Right renal cortex interstitium (tissue), 3 donors: ENCODE measurements at regions not wholly inside any gene's neighbourhood (a gene's known extent, or its start where the extent isn't known, plus 50 kb on each side); places are given as distances from the start of the nearest gene placed in this dataset.

Source experiments
- DNase-seq, 3 donors: peaks; one replicate each; pipeline ENCODE4 v3.0.0-alpha.2; 2013; ENCODE audit warnings: low read depth in 3 of 3, low spot score in 2 of 3

DNA sequence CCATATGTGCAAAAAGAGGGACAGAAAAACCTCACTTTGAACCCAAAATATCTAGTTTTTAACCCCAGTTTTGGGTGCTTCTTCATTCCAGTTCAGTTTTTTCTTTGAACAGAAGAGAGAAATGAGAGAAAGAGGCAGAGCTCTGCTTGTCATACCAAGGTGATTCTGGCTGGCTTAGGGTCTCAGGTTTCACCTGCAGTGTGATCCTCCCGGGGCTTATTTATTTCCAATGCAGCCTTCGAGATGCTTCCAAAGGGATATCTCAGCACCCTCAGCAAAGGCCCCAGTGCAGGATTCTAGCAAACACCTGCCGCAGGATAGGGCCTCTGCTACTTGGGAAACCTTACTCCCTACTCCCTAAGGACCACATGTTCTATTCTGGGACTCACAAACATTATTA lies 131.3 kb downstream of the WDR11 start:
- no peak for DNase-seq

DNA sequence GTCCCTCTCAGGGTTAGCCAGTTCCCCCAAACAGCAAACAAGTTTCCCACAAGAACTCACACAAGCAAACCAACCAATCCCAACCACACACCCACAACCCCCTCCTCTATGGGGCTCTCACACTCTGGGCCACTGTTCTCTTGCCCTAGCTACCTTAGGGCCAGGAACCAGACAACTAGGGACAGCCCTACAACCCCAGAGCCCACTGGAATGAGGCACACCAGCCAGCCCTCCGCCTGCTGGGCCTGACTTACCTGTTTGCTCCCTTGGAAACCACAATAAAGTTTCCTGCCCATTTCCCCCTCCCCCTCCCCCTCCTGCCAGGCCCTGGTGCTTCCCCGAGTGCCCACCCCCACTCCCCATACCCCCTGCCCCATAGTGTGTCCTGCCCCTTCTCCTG lies 132.6 kb downstream of the WDR11 start:
- no peak for DNase-seq

DNA sequence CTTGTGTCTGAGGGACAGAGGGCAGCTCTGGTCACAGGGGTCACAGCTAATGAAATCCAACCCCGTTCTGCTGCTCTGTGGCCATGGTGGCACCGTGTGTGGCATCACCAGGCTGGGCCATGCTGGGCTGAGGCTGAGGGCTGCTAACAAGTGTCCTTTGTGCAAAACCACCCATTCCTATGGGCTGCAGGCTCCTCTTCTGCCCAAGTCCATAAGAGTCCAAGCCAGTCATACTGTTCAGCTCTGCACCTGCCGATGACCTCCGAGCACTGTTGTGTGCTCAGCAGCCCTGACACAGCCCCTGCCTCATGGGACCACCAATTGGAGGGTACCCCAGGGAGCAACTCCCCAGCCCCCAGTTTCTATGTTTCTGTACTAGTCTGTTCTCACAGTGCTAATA lies 133.1 kb downstream of the WDR11 start:
- no peak for DNase-seq

DNA sequence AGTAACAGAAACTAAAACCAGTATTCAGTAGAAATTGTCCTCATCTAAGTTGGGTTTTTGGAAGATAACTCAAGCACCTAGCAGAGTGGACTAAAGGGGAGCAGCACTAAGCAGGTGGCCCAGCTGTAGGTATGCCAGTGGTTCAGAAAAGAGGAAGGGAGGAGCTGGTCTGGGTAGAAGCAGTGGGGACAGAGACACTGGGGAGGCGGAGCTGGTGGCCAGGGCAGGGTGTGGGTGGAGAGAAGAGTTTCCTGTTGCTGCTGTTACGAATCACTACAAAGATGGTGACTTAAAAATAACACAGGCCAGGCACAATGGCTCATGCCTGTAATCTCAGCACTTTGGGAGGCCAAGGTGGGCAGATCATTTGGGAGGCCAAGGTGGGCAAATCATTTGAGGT lies 136.2 kb downstream of the WDR11 start:
- DNase-seq = no peak

DNA sequence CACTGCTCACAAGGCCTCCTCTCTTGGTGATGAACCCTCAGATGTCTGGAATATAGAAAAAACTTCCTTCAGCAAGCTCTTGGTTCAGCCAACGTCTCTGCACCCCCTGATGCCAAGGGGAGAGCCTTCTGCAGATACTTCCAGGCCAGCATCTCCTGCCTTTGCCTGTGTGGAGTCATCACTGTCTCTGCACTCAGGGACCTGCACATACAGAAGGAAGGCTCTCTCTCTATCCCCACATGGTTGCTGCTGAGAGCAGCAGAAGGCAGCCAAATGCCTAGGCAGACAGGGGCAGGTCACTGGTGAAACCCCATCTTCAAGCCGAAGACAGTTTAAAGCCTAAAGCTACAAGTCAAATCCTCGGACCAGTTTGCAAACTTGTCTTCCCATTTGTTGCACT lies 137.6 kb downstream of the WDR11 start:
- no peak for DNase-seq

DNA sequence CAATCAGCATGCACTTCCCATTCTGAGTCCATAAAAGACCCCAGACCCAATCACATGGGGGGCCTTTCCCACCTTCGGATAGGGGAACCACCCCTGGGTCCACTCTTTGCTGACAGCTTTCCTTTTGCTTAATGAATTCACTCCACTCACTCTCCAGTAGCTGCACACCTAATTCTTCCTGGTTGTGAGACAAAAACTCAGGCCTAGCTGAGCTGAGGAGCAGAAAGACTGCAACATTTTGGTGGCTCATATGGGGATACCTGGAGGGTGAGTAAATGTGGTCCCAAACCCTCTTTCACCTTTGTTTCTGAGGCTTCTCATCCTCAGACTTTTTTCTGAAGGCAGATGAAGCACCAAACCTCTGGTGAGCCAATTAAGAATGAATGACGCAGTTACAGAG lies 138.1 kb downstream of the WDR11 start:
- DNase-seq = no peak

DNA sequence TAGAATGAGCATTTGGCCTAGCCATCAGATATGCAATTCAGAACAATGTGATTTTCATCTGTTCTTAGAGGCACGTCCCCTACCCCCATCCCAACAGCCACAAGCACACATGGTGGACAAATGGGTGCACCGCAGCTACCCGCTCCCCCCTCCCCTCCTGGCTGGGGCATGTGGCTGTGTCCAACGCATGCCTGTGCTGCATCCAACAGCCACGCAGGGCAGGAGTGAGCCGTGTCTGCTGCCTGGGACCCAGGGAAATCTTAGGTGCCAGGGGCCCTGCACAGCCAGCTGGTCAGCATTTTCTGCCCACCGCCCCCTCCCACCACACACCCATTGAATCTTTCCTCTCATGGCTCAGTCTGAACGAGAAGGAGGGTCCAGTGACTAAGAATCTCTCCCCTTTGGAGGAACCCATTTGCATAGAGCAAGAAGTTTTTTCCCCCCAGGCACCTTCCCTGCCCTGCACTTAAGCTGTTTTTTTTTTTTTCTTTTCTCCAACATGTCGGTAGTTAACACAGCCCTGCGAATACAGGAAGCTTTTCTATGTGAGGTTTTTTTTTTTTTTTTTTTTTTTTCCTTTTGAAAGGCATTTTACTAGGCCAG lies 138.9 kb downstream of the WDR11 start:
- no peak for DNase-seq

DNA sequence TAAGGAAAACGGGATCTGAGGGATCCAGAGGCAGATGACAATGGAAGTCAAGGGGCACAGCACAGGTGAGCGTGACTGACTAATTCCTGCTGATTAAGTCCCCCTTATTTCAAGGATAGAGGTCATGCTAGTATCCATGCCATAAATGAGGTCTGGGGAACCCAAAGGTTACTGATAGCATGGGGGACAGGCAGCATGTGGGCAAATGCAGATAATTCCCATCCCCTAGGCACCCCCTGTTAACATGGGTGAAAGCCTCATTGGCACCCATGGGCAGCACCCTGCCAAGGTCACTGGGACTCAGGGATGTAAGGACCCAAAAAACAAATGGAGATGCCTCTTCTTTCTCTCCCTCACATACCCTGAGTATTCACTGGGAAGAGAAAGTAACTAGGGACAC lies 139.7 kb downstream of the WDR11 start:
- DNase-seq = no peak

DNA sequence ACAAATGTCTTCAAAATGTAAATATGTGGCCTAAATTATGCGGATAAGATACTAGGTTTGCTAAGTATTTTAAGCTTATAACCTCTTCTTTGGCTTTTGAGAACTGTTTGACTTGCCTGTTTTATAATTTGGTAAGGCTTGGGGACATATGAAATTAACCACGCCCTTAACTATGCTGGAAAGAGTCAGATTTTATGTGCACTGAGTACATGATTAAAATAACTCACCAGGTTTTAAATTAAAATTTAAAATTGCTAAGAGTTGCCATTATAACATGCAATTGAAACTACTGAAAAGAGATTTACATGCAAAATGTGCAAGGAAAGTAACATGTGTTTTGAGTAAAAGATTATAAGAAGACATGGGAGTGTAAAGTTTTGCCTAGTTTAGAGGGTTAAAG lies 141.9 kb downstream of the WDR11 start:
- DNase-seq = no peak

DNA sequence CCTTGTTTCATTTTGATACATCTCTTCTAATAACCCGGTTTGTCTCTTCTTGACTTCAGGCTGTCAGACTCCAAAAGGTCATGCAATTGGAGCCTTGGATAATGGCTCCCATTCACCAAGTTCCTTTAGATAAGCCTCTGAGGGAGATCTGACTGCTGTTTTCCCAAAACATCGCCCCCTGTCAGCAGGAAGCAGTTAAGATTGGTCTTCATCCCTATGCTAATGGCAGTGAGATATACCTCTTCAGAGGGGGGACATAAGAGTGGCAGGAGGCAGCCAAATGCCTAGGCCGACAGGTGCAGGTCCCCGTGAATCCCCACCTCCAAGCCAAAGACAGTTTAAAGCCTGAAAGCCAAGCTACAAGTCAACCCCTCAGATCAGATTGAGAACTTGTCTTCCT lies 144.6 kb downstream of the WDR11 start:
- no peak for DNase-seq

DNA sequence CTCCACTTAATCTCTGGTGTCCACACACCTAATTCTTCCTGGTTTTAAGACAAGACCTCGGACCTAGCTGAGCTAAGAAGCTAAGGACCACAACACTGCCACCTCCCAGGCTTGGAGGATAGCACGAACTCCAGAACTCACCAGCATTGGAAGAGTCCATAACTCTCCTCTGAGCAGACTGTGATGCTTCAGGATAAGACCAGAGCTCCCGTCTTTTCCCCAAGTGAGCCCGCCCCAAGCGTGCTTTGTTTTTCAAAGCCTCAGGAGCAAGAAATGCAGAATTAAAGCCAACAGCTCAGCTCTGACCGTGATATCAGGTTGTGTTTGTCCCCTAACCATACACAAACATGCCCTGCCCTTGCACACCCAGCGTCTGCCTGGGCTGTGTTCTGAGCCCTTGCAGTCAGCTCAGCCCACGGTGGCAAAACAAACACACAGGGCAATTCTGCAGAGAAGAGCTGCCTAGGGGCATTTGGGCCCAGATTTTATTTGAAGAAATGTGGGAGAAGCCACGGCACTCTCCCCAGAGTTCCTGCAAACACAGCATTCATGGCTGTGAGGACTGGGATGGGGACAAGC lies 145.4 kb downstream of the WDR11 start:
- DNase-seq = no peak

DNA sequence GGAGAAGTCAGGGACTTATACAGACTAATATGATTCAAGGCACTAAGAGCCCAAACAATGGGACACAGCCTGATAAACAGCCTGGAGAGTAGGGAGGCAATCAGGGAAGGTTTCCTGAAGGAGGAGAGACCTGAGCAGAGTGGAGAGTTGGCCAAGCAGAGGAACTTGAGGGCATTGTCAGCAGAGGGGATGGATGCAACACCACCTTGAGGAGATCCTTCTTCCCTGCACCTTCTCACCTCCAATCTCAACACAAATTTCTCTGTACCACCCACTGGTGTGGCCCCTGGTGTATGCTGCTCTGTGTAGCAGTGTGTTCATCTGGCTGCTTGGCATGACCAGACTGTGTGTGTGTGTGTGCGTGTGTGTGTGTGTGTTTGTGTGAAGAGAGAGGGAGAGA lies 146.2 kb downstream of the WDR11 start:
- DNase-seq = no peak

DNA sequence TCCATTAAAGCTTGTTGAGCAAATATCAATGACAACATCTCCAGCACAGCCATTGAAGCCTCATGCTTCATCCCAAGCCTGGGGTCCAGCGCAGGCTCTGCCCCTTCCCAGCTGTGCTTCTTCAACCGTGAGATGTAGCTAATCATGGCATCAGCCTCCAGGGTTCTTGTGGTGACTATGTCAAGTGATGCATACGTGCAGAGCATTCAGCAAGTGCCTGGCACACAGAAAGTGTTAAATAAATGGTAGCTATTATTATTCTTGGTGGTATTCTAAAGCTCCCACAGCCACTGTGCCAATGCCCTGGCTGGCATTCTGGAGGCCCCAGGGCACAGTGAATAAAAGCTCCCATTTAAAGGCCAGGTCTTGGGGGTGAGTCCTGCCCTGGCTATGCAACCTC lies 146.6 kb downstream of the WDR11 start:
- DNase-seq = no peak

DNA sequence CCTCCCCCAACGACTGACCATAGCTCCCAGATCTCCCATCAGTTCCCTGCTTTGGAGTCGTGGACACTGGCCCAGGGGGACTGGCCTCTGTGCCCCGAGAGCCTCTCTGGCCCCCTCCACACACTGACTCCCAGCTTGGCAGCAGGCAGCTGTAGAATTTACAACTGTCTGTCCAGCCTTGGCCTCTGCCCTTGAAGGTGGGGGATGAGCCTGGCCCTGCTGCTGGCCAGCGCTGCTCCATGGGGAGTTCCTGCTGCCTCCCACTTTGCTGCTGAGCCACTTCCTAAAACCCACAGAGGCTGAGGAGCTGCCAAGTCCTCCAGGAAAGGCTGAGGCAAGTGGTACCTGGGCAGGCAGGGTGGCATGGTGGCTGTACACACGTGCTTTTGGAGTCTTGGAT lies 147.1 kb downstream of the WDR11 start:
- DNase-seq = no peak

DNA sequence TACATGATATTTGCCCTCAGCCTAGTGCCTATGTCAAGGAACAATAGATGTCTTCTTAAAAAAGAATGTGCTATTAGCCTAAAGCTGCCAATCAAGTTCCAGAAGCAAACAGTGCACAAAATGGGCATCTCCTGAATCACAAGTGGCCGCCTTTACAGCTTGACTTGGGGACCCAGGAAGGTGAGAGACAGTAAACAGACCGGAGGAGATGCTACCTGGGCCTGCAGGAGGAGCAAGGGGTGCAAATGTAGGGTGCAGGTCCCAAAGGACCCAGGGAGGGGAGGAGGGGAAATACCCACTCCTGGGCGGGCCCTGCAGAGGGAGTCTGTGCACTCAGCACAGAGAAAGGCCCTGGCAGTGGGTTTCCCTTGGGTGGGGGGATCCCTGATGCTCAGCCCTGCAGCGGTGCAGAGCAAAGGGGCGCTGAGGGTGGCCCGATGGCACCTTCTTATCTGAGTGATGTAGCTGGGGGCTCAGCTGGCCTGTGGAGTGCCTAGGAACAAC lies 147.7 kb downstream of the WDR11 start:
- DNase-seq = no peak

DNA sequence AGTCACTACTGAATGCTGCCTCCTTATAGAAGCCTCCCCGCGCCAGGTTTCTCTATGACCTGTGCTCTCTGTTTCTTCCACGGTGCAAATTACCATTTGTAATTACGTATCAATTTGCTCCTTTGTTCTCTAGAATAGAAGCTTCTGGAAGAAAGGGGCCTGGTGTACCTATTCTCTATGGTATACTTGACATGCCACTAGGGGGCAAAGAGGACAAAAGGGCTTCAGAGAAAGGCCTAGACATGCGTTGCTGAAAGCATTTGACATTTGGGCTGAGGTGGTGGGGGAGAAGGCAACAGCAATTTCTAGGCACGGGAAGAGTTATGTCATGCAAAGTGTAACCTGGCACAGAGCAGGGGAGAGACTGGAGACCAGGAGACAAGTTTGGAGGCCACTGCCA lies 148.7 kb downstream of the WDR11 start:
- no peak for DNase-seq

DNA sequence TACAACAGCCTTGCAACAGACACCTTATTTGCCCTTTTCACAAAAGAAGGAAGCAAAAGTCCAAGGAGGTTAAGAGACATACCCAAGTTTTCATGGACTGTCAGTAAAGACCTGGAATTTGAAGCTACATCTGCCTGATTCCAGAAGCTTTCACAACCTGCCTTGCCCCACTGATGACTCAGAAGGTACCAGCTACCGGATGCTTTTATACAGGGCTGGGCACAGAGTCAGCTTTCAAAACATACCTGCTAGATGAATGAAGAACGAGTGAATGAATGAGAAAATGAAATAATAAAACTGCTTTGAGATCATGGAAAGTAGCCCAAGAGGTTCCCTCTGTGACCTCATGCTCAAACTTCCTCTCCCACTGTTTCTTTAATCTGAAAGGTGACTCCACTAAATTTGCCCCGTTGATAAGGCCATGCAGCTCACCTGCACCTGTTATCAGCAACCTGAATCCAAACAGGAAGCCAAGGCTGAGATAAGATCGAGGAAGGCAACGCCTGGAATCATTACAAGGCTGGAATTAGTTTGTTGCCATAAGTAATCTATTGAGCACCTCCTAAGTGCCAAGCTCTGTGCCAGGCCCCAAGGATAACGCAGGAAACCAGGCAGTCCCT lies 151.5 kb downstream of the WDR11 start:
- no peak for DNase-seq

DNA sequence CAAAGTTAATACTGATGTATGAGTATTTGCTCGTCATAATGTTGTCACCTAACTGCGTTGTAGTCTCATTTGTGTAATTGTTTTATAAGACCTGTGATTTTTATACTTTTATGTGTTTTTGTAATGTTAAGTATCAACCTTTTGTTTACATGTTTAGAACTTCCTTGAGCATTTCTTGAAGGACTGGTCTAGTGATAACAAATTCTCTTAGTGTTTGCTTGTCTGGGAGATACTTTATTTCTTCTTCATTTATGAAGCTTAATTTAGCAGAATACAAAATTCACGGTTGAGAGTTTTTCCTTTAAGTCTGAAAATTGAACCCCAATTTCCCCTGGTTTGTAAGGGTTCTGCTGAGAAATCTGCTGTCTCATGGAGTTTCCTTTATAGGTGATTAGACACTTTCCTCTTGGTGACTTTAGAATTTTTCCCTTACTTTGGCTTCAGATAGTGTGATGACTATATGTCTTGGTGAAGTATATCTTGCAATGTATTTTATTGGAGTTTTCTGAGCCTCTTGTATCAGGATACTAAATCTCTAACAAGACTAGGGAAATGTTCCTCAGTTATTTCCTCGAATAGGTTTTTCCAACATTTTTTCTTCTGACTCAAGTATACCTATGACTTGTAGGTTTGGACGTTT lies 154.9 kb downstream of the WDR11 start:
- no peak for DNase-seq

DNA sequence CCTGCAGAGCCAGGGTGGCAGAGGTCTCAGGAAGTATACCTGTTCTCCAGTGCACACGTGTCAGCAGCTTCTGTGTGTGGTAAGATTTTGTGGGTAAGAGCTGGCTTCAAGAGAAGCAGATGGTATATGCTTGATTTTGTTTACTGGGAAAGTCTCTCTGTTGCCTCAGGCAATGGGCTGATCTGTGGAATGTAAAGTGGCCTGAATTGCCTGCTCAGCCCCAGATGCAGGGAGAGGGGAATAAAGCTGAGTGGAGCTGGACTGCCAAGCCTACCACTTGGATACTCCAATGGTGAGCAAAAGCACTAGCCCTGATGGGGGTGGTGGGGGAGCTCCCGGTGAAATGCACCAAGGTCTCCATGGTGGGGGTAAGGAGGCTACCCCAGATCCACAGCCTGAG lies 156.1 kb downstream of the WDR11 start:
- DNase-seq = no peak

DNA sequence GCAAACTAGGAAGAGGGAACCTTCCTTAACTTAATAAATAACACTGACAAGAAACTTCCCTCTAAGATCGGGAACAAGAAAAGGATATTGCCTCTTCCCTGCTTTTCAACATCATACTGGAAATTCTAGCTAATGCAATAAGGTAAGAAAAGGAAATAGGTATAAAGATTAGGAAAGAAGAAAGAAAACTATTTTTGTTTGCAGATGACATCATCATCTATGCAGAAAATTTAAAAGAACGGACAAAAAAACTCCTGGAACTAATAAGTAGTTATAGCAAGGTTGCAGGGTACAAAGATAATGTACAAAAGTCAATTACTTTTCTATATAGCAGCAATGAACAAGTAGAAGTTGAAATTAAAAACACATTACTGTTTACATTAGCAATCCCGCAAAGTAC lies 164.8 kb downstream of the WDR11 start:
- no peak for DNase-seq

DNA sequence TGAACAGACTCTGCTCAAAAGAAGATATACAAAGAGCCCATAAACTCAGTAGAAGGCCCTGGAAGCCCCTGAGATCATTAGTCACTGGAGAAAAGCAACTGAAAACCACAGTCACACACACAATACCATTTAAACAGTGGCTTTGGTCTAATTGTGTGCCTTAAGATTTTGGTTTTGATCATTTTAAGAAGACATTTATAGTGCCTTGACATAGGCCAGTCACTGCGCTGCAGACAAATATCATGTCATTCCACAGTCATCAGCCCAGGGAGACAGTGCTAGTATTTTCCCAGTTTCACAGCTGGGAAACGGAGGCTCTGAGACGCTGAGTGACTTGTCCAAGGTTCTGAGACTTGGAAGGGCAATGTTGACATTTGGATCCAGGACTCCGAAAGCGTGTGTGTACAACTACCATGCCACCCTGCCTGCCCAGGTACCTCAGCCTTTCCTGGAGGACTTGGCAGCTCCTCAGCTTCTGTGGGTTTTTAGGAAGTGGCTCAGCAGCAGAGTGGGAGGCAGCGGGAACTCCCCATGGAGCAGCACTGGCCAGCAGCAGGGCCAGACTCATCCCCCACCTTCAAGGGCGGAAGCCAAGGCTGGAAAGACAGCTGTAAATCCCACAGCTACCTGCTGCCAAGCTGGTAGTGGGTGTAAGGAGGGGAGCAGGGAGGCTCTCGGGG lies 173.9 kb downstream of the WDR11 start:
- no peak for DNase-seq

DNA sequence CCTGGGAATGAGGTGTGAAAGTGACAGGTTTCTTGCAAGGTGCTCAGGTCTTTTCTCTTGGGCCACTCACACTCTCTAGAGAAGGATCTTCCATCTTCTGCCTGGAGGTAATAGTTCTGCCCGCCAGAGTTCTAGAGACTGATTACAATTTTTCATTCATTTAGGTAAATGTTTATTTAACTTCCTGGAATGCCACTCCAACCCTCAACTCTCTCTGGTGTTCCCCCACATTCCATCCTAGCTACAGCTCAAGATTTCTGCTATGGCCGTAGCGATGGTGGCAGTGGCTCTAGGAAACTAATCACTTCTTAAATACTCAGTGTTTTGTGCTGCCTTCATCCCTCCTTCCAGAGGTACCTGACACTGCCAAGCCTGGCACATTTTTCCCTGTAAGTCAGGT lies 174.6 kb downstream of the WDR11 start:
- DNase-seq = no peak
